ENCODE measurements at regions not wholly inside any gene's neighbourhood (a gene's known extent, or its start where the extent isn't known, plus 50 kb on each side); places are given as distances from the start of the nearest gene placed in this dataset.

GRCh38 chr18:10162340-10162739 lies 248.5 kb downstream of the VAPA start:
- TF ChIP-seq, protein P1, sequence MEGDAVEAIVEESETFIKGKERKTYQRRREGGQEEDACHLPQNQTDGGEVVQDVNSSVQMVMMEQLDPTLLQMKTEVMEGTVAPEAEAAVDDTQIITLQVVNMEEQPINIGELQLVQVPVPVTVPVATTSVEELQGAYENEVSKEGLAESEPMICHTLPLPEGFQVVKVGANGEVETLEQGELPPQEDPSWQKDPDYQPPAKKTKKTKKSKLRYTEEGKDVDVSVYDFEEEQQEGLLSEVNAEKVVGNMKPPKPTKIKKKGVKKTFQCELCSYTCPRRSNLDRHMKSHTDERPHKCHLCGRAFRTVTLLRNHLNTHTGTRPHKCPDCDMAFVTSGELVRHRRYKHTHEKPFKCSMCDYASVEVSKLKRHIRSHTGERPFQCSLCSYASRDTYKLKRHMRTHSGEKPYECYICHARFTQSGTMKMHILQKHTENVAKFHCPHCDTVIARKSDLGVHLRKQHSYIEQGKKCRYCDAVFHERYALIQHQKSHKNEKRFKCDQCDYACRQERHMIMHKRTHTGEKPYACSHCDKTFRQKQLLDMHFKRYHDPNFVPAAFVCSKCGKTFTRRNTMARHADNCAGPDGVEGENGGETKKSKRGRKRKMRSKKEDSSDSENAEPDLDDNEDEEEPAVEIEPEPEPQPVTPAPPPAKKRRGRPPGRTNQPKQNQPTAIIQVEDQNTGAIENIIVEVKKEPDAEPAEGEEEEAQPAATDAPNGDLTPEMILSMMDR (conservative IDR thresholded peaks at IDR 0.05; ENCODE audit: low read depth, low read length), result no peak
- no peak for DNase-seq (ENCODE audit: low read depth)

DNA sequence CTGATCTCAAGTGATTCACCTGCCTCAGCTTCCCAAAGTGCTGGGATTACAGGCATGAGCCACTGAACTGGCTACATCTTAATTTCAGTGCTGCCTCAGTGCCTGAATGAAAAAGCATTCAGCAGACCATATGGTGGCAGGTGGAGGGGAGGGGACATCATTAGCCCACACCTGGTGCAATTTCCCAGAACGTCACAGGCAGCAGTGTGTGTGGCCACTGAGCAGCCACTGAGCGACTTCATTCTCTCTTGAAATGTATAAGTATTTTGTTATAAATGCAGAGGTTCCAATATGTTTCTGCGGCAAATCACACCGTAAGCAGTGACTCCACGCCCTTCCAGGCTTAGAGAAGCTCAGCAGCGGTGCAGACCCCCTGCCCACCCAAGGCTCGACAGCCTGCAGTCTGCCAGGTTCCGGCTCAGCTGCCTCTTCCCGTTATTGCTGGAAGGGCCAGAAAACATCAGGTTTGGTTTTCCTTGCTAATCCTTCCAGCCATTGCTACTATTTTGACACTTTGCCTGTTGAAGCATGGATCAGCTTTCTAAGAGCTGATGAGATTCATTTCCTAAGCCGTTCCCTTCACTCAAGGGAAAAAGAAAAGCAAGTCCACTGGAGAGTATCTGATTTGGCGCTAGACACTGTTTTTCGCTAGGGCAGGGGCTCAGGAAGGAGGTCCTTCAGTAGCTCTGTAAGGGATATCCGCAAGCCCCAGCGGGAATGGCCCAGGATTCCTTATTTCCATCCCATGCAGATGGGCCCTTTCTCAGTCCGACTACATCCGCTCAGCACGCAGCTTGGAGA lies 250.7 kb downstream of the VAPA start:
- no peak for DNase-seq (ENCODE audit: low read depth)
- TF ChIP-seq, protein P1 (conservative IDR thresholded peaks at IDR 0.05; ENCODE audit: low read depth, low read length), result no peak
- H3K4me3 ChIP-seq (ENCODE audit: low read length), result no peak overlapping the region

More at GRCh38 chr18:10162340-10162739, 248.5 kb downstream of the VAPA start:
- no peak overlapping the region for H3K4me3 ChIP-seq (ENCODE audit: low read length)

DNA sequence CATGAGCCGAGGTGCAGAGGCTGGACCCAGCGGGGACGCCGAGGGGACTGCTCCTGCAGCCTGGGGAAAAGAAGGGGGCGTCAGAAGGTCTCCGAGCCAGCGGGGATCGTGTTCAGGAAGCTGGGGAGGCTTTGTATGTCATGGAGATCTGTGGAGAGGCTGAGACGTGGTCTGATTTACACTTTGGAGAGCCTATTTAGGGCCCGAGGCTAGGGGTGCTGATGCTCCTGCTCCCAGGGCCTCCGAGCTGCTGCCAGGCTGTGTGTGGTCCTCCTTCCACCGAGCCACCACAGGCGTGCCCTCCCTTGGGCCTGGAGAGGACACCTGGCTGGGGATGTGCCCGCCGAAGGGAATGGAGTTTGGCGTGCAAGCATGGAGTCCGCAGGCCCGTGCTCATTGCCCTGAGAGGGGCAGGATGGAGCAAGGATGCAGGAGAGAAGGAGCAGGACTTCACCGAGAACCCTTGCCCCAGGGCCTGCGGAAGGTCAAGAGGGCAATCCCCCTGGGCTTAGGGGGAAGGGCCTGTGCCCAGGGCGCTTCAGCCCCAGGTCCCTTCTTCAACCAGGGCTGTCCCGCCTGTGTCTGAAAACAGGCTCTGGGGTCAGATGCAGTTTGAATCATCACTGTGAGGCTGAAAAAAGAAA lies 252.5 kb downstream of the VAPA start:
- no peak for DNase-seq (ENCODE audit: low read depth)
- H3K4me3 ChIP-seq (ENCODE audit: low read length), result no peak overlapping the region
- TF ChIP-seq, protein P1 (conservative IDR thresholded peaks at IDR 0.05; ENCODE audit: low read depth, low read length), result no peak

- TF ChIP-seq, protein P1 (conservative IDR thresholded peaks at IDR 0.05; ENCODE audit: low read depth, low read length), result no peak
These were observed 253.9 kb downstream of the VAPA start for GRCh38 chr18:10167759-10168158.

GRCh38 chr18:10168477-10168876 lies 254.7 kb downstream of the VAPA start:
- TF ChIP-seq, protein P1 (conservative IDR thresholded peaks at IDR 0.05; ENCODE audit: low read depth, low read length), result no peak
- H3K4me3 ChIP-seq (ENCODE audit: low read length), result no peak overlapping the region
- no peak for DNase-seq (ENCODE audit: low read depth)

More at GRCh38 chr18:10167759-10168158, 253.9 kb downstream of the VAPA start:
- DNase-seq (ENCODE audit: low read depth), result no peak
- no peak overlapping the region for H3K4me3 ChIP-seq (ENCODE audit: low read length)

GRCh38 chr18:10169064-10169562 lies 255.3 kb downstream of the VAPA start:
- peak; percentile 13 for DNase-seq (ENCODE audit: low read depth)
- TF ChIP-seq, protein P1 (conservative IDR thresholded peaks at IDR 0.05; ENCODE audit: low read depth, low read length), result no peak
- no peak overlapping the region for H3K4me3 ChIP-seq (ENCODE audit: low read length)
